ENCODE measurements at regions not wholly inside any gene's neighbourhood (a gene's known extent, or its start where the extent isn't known, plus 50 kb on each side); places are given as distances from the start of the nearest gene placed in this dataset.

DNA sequence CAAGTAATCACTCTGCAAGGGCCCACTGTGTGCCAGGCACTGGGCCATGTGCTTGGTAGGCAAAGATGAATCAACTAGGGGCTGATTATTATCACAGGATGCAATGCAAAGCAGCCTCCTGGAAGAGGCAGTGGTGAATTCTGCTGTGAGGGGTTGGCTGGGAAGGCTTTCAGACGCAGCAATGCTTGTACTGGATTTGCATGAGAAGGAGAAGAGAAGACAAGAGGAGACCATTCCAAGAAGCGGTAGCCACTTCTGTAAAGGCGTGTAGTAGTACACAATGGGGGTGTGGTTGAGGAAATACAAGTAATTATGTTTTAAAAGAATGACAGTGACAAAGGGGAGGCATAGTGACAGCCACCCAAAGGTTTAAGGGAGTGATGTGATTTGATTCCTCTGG is 502.7 kb downstream of the PLCL1 start:
- Histone ChIP-seq H2AFZ (ENCODE audit: insufficient read depth, low read depth, low read length, poor library complexity, severe bottlenecking) (no peak overlapping the region), H3K4me2 (replicated peaks; ENCODE audit: low read depth, low read length, poor library complexity, severe bottlenecking) (no peak overlapping the region), H3K36me3 (replicated peaks in 1 of 2; ENCODE audit: control extremely low read depth in 1 of 2, control insufficient read depth in 1 of 2, extremely low read depth in 1 of 2, insufficient read depth in 2 of 2, low read length in 1 of 2) (no peaks in the 10 kb centered on the region), H3K79me2 (ENCODE audit: control insufficient read depth, insufficient read depth, low read length) (no peaks in the 10 kb centered on the region), H4K20me1 (ENCODE audit: control insufficient read depth, insufficient read depth, low read length, poor library complexity, severe bottlenecking) (no peaks in the 10 kb centered on the region), H3K4me1 (ENCODE audit: control insufficient read depth in 2 of 2, insufficient read depth in 2 of 2, low read length in 2 of 2) (no peaks in the 10 kb centered on the region), H3K27ac (ENCODE audit: low read length in 2 of 2) (no peak overlapping the region), H3K9ac (ENCODE audit: low read length) (no peak overlapping the region), H3K4me3 (ENCODE audit: control extremely low read depth in 1 of 5, extremely low read depth in 1 of 5, insufficient read depth in 1 of 5, low read depth in 2 of 5, low read length in 4 of 5) (no peak overlapping the region), H3K9me3 (ENCODE audit: control extremely low read depth in 1 of 3, control insufficient read depth in 2 of 3, insufficient read depth in 1 of 3, low read length in 2 of 3) (no peaks in the 10 kb centered on the region), H3K27me3 (replicated peaks in 1 of 4; ENCODE audit: control extremely low read depth in 1 of 4, control insufficient read depth in 3 of 4, insufficient read depth in 4 of 4, low read length in 3 of 4) (no peaks in the 10 kb centered on the region)
- no peaks in the 10 kb centered on the region for H3K9me3 Mint-ChIP-seq (ENCODE audit: insufficient read depth)
- CTCF ChIA-PET = interaction anchor here (2.9 kb wide), 1 partner anchor 11 kb away, joined by 15 read pairs; no protein-coding TSS in a partner anchor
- ATAC-seq (ENCODE audit: low read depth) = no peak
- WGBS (ENCODE audit: insufficient coverage) = 88% methylated on average over 3 of the region's 3 CpGs
- no peaks in the 10 kb centered on the region for H3K4me1 Mint-ChIP-seq
- H3K27ac Mint-ChIP-seq = no peak overlapping the region
- H3K27me3 Mint-ChIP-seq = peaks cover 22% of the 10 kb centered on the region
- TF ChIP-seq, protein P1, sequence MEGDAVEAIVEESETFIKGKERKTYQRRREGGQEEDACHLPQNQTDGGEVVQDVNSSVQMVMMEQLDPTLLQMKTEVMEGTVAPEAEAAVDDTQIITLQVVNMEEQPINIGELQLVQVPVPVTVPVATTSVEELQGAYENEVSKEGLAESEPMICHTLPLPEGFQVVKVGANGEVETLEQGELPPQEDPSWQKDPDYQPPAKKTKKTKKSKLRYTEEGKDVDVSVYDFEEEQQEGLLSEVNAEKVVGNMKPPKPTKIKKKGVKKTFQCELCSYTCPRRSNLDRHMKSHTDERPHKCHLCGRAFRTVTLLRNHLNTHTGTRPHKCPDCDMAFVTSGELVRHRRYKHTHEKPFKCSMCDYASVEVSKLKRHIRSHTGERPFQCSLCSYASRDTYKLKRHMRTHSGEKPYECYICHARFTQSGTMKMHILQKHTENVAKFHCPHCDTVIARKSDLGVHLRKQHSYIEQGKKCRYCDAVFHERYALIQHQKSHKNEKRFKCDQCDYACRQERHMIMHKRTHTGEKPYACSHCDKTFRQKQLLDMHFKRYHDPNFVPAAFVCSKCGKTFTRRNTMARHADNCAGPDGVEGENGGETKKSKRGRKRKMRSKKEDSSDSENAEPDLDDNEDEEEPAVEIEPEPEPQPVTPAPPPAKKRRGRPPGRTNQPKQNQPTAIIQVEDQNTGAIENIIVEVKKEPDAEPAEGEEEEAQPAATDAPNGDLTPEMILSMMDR (IDR thresholded peaks at IDR 0.05) = no peak
- TF ChIP-seq EZH2 (IDR thresholded peaks at IDR 0.05; ENCODE audit: borderline replicate concordance, insufficient read depth, low read depth, low read length, poor library complexity, severe bottlenecking) = no peak
- intact Hi-C loops (cut with micrococcal nuclease) = no loop called here
- POLR2A ChIA-PET = no interaction called here
- no peak overlapping the region for H3K4me3 Mint-ChIP-seq
- DNase-seq = no peak

DNA sequence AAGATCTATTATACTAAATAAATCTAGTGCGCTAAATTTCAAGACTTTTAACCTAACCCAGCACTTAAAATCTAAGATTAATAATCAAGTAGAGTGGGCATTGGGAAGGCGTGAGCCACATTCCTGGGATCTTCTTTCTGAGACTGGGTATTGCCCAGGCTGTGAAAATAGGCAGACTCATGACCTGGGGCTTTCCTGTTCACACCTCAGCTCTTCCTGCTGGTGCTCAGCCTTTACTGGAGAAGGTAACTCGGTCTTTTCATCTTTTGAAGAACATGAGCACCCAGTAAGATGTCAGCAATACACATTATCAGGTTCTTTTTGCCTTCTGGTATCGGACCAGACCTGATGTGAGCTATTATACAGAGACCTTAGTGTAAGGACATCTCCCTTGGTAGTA is 500.5 kb downstream of the PLCL1 start:
- Mint-ChIP-seq H3K27me3 (peaks cover 16% of the 10 kb centered on the region), H3K4me3 (no peak overlapping the region), H3K9me3 (ENCODE audit: insufficient read depth) (no peaks in the 10 kb centered on the region), H3K27ac (no peak overlapping the region), H3K4me1 (no peaks in the 10 kb centered on the region)
- 80% methylated on average over 3 of the region's 4 CpGs for WGBS (ENCODE audit: insufficient coverage)
- no peaks in the 10 kb centered on the region for H3K79me2 ChIP-seq (ENCODE audit: control insufficient read depth, insufficient read depth, low read length)
- H3K36me3 ChIP-seq (replicated peaks in 1 of 2; ENCODE audit: control extremely low read depth in 1 of 2, control insufficient read depth in 1 of 2, extremely low read depth in 1 of 2, insufficient read depth in 2 of 2, low read length in 1 of 2) = no peaks in the 10 kb centered on the region
- no peaks in the 10 kb centered on the region for H3K4me1 ChIP-seq (ENCODE audit: control insufficient read depth in 2 of 2, insufficient read depth in 2 of 2, low read length in 2 of 2)
- no peak overlapping the region for H2AFZ ChIP-seq (ENCODE audit: insufficient read depth, low read depth, low read length, poor library complexity, severe bottlenecking)
- ChIA-PET POLR2A (no interaction called here), CTCF (interaction anchor here (2.2 to 2.9 kb wide), 2 partner anchors 9 kb away, joined by 9 to 15 read pairs; no protein-coding TSS in a partner anchor)
- H4K20me1 ChIP-seq (ENCODE audit: control insufficient read depth, insufficient read depth, low read length, poor library complexity, severe bottlenecking) = no peaks in the 10 kb centered on the region
- H3K27ac ChIP-seq (ENCODE audit: low read length in 2 of 2) = no peak overlapping the region
- no peaks in the 10 kb centered on the region for H3K9me3 ChIP-seq (ENCODE audit: control extremely low read depth in 1 of 3, control insufficient read depth in 2 of 3, insufficient read depth in 1 of 3, low read length in 2 of 3)
- no peaks in the 10 kb centered on the region for H3K27me3 ChIP-seq (replicated peaks in 1 of 4; ENCODE audit: control extremely low read depth in 1 of 4, control insufficient read depth in 3 of 4, insufficient read depth in 4 of 4, low read length in 3 of 4)
- ATAC-seq (ENCODE audit: low read depth) = no peak
- no peak overlapping the region for H3K4me2 ChIP-seq (replicated peaks; ENCODE audit: low read depth, low read length, poor library complexity, severe bottlenecking)
- TF ChIP-seq, protein P1 (IDR thresholded peaks at IDR 0.05) = no peak
- no peak for TF ChIP-seq EZH2 (IDR thresholded peaks at IDR 0.05; ENCODE audit: borderline replicate concordance, insufficient read depth, low read depth, low read length, poor library complexity, severe bottlenecking)
- DNase-seq = no peak
- no peak overlapping the region for H3K4me3 ChIP-seq (ENCODE audit: control extremely low read depth in 1 of 5, extremely low read depth in 1 of 5, insufficient read depth in 1 of 5, low read depth in 2 of 5, low read length in 4 of 5)
- intact Hi-C loops (cut with micrococcal nuclease) = no loop called here
- no peak overlapping the region for H3K9ac ChIP-seq (ENCODE audit: low read length)
